Astrocyte (in vitro differentiated cells and primary cell): ENCODE measurements at regions not wholly inside any gene's neighbourhood (a gene's known extent, or its start where the extent isn't known, plus 50 kb on each side); places are given as distances from the start of the nearest gene placed in this dataset.

ENCODE experiments used
- DNase-seq: peaks from one replicate; pipeline ENCODE4 v3.0.0-alpha.2; 2010; ENCODE audit warnings: low read depth
- FAIRE-seq: peaks from 2 replicates; lab custom pipeline; 2011; peaks lifted over from hg19 to GRCh38; lab: Jason Lieb, UNC
- H2AFZ ChIP-seq: 2 replicates; pipeline ENCODE4 v1.6.0; 2012; ENCODE audit warnings: low read depth, low read length, inconsistent platforms
- H3K27ac ChIP-seq: 2 replicates; pipeline ENCODE4 v1.5.1; 2011; ENCODE audit warnings: low read depth, low read length, inconsistent platforms
- H3K27me3 ChIP-seq: 2 replicates; pipeline ENCODE4 v1.6.0; 2011; ENCODE audit warnings: low read length, inconsistent platforms; ENCODE audit not compliant: insufficient read depth
- H3K36me3 ChIP-seq: 2 replicates; pipeline ENCODE4 v1.5.1; 2011; ENCODE audit warnings: low read length, inconsistent platforms; ENCODE audit not compliant: insufficient read depth
- H3K4me1 ChIP-seq: 2 replicates; pipeline ENCODE4 v1.5.1; 2011; ENCODE audit warnings: low read length, inconsistent platforms; ENCODE audit not compliant: insufficient read depth
- H3K4me2 ChIP-seq: 2 replicates; pipeline ENCODE4 v1.6.0; 2012; ENCODE audit warnings: low read length, inconsistent platforms
- H3K4me3 ChIP-seq: 2 replicates; pipeline ENCODE4 v1.5.1; 2011; ENCODE audit warnings: low read depth, mild to moderate bottlenecking, low read length, inconsistent platforms; ENCODE audit not compliant: insufficient read depth
- H3K79me2 ChIP-seq: 2 replicates; pipeline ENCODE4 v1.6.0; 2012; ENCODE audit warnings: mild to moderate bottlenecking, low read length, inconsistent platforms; ENCODE audit not compliant: insufficient read depth
- H3K9ac ChIP-seq: 2 replicates; pipeline ENCODE4 v1.6.0; 2012; ENCODE audit warnings: mild to moderate bottlenecking, low read length, inconsistent platforms
- H3K9me3 ChIP-seq: 2 replicates; pipeline ENCODE4 v1.5.1; 2012; ENCODE audit warnings: low read depth, mild to moderate bottlenecking, low read length, inconsistent platforms; ENCODE audit not compliant: insufficient read depth
- H4K20me1 ChIP-seq: 2 replicates; pipeline ENCODE4 v1.6.0; 2012; ENCODE audit warnings: low read length, inconsistent platforms; ENCODE audit not compliant: insufficient read depth
- H3K27ac Mint-ChIP-seq: one replicate; pipeline ENCODE4 v1.8.0; 2021; ENCODE audit warnings: mild to moderate bottlenecking, mixed read lengths; ENCODE audit not compliant: unreplicated experiment
- H3K27me3 Mint-ChIP-seq: one replicate; pipeline ENCODE4 v1.8.0; 2021; ENCODE audit warnings: low read depth, mixed read lengths; ENCODE audit not compliant: unreplicated experiment
- H3K36me3 Mint-ChIP-seq: one replicate; pipeline ENCODE4 v1.8.0; 2021; ENCODE audit warnings: low read depth, mixed read lengths; ENCODE audit not compliant: unreplicated experiment
- H3K4me1 Mint-ChIP-seq: one replicate; pipeline ENCODE4 v1.8.0; 2021; ENCODE audit warnings: low read depth, mixed read lengths; ENCODE audit not compliant: unreplicated experiment
- H3K4me3 Mint-ChIP-seq: one replicate; pipeline ENCODE4 v1.8.0; 2021; ENCODE audit warnings: mild to moderate bottlenecking, moderate library complexity, mixed read lengths; ENCODE audit not compliant: unreplicated experiment
- H3K9me3 Mint-ChIP-seq: one replicate; pipeline ENCODE4 v1.8.0; 2021; ENCODE audit warnings: mild to moderate bottlenecking, mixed read lengths; ENCODE audit not compliant: unreplicated experiment
- CTCF ChIP-seq: IDR thresholded peaks from 2 replicates; pipeline ENCODE4 v1.5.1; 2011; ENCODE audit warnings: low read depth, mild to moderate bottlenecking, inconsistent platforms, low read length, moderate library complexity; ENCODE audit not compliant: insufficient read depth
- EZH2 ChIP-seq: IDR thresholded peaks from 2 replicates; pipeline ENCODE4 v1.6.1; 2012; ENCODE audit warnings: mild to moderate bottlenecking, low read length, inconsistent platforms; ENCODE audit not compliant: insufficient read depth

- H3K79me2 ChIP-seq = no peaks in the 10 kb centered on the region
- Mint-ChIP-seq H3K9me3 (no peaks in the 10 kb centered on the region), H3K4me1 (peaks cover 23% of the 10 kb centered on the region), H3K36me3 (peaks cover 3% of the 10 kb centered on the region), H3K4me3 (no peak overlapping the region), H3K27me3 (no peaks in the 10 kb centered on the region), H3K27ac (no peak overlapping the region)
- no peak overlapping the region for H3K9ac ChIP-seq
- no peaks in the 10 kb centered on the region for H4K20me1 ChIP-seq
- no peaks in the 10 kb centered on the region for H3K36me3 ChIP-seq
- no peak overlapping the region for H3K4me2 ChIP-seq
- no peak overlapping the region for H2AFZ ChIP-seq
- no peak overlapping the region for H3K27ac ChIP-seq
- peaks cover 11% of the 10 kb centered on the region for H3K4me1 ChIP-seq
- TF ChIP-seq CTCF = no peak
- TF ChIP-seq EZH2 = no peak
- FAIRE-seq (no peak), DNase-seq (no peak)
- H3K9me3 ChIP-seq = no peaks in the 10 kb centered on the region
- no peaks in the 10 kb centered on the region for H3K27me3 ChIP-seq
- H3K4me3 ChIP-seq = no peak overlapping the region
Observed at GRCh38 chr12:46452776-46453175, 80.2 kb upstream of the SLC38A2 start.

GRCh38 chr12:46452061-46452615 lies 79.6 kb upstream of the SLC38A2 start:
- Histone ChIP-seq H3K4me1 (peaks cover 11% of the 10 kb centered on the region), H3K79me2 (no peaks in the 10 kb centered on the region), H3K9ac (no peak overlapping the region), H3K36me3 (no peaks in the 10 kb centered on the region), H3K9me3 (no peaks in the 10 kb centered on the region), H3K4me3 (no peak overlapping the region), H2AFZ (no peak overlapping the region), H3K27ac (no peak overlapping the region), H3K27me3 (no peaks in the 10 kb centered on the region), H4K20me1 (no peaks in the 10 kb centered on the region), H3K4me2 (peak overlapping the region; percentile 15)
- H3K27ac Mint-ChIP-seq = no peak overlapping the region
- FAIRE-seq (no peak), DNase-seq (peak; percentile 67)
- no peak overlapping the region for H3K4me3 Mint-ChIP-seq
- peaks cover 23% of the 10 kb centered on the region for H3K4me1 Mint-ChIP-seq
- H3K36me3 Mint-ChIP-seq = peaks cover 3% of the 10 kb centered on the region
- H3K9me3 Mint-ChIP-seq = no peaks in the 10 kb centered on the region
- TF ChIP-seq EZH2 = no peak
- no peaks in the 10 kb centered on the region for H3K27me3 Mint-ChIP-seq

GRCh38 chr12:46451276-46452021 lies 78.9 kb upstream of the SLC38A2 start:
- H4K20me1 ChIP-seq = no peaks in the 10 kb centered on the region
- no peaks in the 10 kb centered on the region for H3K79me2 ChIP-seq
- TF ChIP-seq CTCF (no peak), EZH2 (no peak)
- no peak overlapping the region for H3K4me2 ChIP-seq
- H3K27ac ChIP-seq = no peak overlapping the region
- no peaks in the 10 kb centered on the region for H3K36me3 ChIP-seq
- peaks cover 11% of the 10 kb centered on the region for H3K4me1 ChIP-seq
- Mint-ChIP-seq H3K36me3 (peaks cover 3% of the 10 kb centered on the region), H3K9me3 (no peaks in the 10 kb centered on the region), H3K4me3 (no peak overlapping the region), H3K27me3 (no peaks in the 10 kb centered on the region), H3K4me1 (peaks cover 26% of the 10 kb centered on the region), H3K27ac (no peak overlapping the region)
- no peak overlapping the region for H3K9ac ChIP-seq
- no peak overlapping the region for H3K4me3 ChIP-seq
- DNase-seq = no peak
- no peaks in the 10 kb centered on the region for H3K27me3 ChIP-seq
- no peak overlapping the region for H2AFZ ChIP-seq
- no peaks in the 10 kb centered on the region for H3K9me3 ChIP-seq
- no peak for FAIRE-seq
